Epithelial cell of esophagus (primary cell): ENCODE measurements at regions not wholly inside any gene's neighbourhood (a gene's known extent, or its start where the extent isn't known, plus 50 kb on each side); places are given as distances from the start of the nearest gene placed in this dataset.

Source experiments
- DNase-seq: peaks from one replicate; pipeline ENCODE4 v3.0.0; 2010; ENCODE audit warnings: low read depth
- H3K4me3 ChIP-seq: 2 replicates; pipeline ENCODE4 v1.5.1; 2011; ENCODE audit warnings: mild to moderate bottlenecking, low read length, control low read depth
- TF ChIP-seq, protein P1 (sequence below): IDR thresholded peaks from 2 replicates; pipeline ENCODE4 v1.5.1; 2011; ENCODE audit warnings: low read depth, mild to moderate bottlenecking, low read length, control low read depth, inconsistent platforms; ENCODE audit not compliant: insufficient read depth; ENCODE audit errors: missing control alignments

DNA sequence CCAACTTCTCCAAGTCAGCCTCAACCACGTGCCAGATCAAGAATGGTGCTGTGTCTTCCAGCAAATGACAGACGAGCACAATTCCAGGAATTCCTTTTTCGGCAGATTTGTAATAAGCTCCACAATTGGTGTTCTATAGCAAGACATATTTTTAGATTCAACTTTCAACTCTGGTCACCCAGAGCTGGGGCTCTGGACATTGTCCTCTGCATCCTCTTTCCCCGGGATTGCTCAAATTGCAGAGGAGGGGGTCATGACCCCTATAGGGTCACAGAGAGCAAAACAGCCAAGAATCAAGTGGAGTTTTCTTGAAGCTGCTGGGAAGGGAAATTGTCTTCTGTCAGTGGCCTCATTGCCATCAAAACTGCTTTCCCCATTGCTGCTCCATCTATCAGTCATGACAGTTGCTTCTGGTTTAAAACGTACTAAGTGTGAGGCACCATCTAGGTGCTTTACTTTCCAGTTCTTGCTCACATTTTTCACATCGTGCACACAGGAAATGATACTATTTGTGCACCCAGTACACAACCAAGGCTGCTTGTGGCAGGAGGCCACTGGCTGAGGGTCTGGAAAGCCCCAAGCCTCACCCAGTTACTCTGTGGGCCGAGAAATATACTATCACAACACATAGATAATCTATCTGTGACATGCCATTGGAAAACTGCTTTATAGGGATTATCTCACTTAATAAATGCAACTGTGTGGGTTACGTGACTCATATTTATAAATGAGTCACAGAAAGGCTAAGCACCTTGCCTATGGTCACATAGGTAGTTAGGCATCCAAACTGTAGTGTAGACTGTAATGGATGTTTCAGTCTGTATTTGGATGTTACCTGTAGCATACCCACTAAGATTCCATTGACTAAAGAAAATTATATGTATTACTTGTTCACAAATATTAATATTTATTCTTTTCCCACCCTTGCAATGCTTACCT is 91.7 kb upstream of the PHOX2B start:
- peak; percentile 67 for DNase-seq
- TF ChIP-seq, protein P1, sequence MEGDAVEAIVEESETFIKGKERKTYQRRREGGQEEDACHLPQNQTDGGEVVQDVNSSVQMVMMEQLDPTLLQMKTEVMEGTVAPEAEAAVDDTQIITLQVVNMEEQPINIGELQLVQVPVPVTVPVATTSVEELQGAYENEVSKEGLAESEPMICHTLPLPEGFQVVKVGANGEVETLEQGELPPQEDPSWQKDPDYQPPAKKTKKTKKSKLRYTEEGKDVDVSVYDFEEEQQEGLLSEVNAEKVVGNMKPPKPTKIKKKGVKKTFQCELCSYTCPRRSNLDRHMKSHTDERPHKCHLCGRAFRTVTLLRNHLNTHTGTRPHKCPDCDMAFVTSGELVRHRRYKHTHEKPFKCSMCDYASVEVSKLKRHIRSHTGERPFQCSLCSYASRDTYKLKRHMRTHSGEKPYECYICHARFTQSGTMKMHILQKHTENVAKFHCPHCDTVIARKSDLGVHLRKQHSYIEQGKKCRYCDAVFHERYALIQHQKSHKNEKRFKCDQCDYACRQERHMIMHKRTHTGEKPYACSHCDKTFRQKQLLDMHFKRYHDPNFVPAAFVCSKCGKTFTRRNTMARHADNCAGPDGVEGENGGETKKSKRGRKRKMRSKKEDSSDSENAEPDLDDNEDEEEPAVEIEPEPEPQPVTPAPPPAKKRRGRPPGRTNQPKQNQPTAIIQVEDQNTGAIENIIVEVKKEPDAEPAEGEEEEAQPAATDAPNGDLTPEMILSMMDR = no peak
- H3K4me3 ChIP-seq = no peak overlapping the region

DNA sequence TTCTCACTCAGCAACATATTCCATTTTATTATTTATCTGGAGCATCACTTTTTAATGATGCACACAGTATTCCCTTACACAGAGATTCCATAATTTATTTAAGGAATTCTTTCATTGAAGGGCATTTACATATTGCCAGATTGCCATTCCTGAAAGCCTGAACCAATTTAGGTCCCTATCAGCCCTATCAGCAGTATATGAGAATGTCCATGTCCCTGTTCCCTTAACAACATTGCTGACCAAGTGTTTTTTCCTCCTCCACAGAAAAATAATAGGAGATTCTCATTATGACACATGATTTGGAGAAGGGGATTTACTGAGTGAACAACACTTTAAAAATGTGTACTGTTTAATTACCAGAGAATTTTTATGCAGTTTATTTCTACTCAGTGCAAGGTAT is 90.1 kb upstream of the PHOX2B start:
- no peak for DNase-seq
- H3K4me3 ChIP-seq = no peak overlapping the region
- TF ChIP-seq, protein P1 = no peak

DNA sequence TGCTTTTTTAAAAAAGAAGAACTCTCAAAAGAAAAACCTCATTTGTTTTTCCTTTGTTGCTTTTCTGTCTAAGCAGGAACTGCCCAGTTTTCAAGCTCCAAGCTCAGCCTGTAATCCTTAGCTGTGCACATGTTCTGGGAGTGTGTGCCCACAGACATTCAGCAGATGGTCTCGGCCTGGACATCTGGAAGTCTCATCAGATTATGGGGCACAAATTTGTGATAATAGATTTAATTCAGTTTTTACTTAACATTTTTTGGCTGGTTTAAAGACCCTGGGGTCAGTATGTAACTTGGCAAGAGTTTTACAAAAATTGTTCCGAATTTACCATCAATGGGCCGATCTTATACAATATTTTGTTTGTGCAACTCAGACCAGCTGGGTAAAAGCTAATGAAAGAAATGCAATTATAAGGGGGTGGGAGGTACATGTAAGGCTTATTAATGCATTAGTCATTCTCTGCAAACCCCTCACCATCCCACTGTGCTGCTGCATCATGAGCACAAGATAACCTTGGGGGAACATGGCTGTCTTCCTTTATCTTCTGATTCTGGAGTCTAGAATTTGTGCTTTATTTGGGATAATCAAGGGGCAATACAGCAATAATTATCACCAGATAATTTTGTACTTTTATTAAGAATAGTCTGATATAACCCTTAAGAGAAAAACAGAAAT is 86.9 kb upstream of the PHOX2B start:
- no peak overlapping the region for H3K4me3 ChIP-seq
- no peak for DNase-seq
- TF ChIP-seq, protein P1 = no peak

DNA sequence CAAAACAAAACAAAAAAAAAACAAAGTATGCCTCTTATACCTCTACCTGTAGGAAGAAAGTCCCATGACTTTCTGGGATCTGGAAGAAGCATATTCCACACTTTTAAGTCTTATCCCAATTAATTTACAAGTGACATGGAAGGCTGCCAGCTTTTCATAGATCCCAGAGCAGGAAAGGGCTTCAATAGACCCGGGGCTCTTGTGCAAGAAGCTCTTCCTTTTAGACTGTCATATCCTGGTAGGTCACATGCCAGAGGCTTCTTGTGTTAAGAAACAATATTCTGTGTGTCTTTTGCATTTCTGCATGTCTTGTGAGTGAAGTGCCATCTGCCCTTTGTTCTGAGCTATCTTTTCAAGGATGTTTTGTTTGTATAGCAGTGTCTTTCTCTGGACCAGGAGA is 84.4 kb upstream of the PHOX2B start:
- TF ChIP-seq, protein P1 = no peak
- no peak overlapping the region for H3K4me3 ChIP-seq
- peak; percentile 19 for DNase-seq

DNA sequence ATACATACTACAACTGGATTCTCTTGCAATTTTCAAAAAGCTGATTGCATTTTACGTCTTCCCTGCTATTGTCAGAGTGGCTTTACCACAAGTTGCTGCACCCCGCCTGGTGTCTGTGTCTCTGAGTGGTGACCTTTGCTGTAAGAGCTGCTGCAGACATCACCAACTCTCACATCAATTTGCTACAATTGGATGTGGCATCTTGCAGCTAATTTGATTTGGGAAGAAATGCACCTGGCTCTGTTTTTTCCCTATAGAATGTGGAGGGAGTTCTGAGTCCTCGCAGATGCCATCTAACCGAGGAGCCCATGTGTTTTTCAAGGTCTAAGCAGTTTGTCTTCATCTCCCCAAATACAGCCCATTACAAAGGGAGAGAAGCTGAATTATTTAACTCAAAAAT is 73.8 kb upstream of the PHOX2B start:
- no peak overlapping the region for H3K4me3 ChIP-seq
- TF ChIP-seq, protein P1 = no peak
- no peak for DNase-seq

DNA sequence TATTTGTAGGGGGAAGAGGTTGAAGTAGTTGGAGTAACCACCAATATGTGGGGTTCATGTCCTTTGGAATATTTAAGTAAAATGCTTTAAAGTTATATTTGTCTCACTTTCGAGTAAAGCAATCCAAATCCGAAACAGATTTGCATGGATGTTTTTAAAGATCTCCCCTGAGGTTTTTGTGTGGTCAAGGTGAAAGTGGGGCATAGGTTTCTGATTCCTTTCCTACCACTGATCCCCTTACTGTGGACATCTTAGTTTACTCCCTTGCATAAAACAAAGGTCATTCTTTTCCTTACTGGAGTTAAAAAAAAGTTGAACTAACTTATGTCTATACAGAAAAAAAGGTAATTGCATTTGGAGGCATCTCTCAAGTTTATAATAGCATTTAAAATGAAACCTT is 71.9 kb upstream of the PHOX2B start:
- DNase-seq = no peak
- TF ChIP-seq, protein P1 = no peak
- no peak overlapping the region for H3K4me3 ChIP-seq

DNA sequence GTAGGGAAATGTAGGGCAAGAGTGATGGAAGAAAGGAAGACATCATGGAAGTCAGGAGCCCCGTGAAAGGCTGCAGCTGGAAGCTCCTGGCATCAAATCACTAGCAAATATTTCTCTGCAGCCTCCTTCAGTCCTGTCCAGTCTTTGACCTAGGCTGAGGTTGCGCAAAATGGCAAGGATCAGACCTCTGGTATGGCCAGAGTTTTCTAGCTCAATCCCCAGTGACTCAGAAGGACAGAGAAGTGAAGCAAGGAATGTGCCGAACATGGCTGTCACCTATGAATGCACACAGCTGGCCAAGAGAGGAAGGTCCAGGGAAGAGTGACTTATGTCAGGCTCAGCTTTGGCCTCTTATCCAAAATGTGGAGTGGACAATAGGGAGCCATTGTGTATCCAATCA is 71.1 kb upstream of the PHOX2B start:
- H3K4me3 ChIP-seq = no peak overlapping the region
- no peak for DNase-seq
- TF ChIP-seq, protein P1 = no peak
